ENCODE measurements at regions not wholly inside any gene's neighbourhood (a gene's known extent, or its start where the extent isn't known, plus 50 kb on each side); places are given as distances from the start of the nearest gene placed in this dataset.
A peak's percentile ranks its signal among the peaks of the same experiment; 100 is the strongest.
"Not testable (repeated sequence)": the region's sequence is repeated elsewhere in the genome, so short reads cannot be mapped to it uniquely, and the experiment has no call there.

GRCh38 chr9:13939701-13940490, 374.0 kb downstream of the NFIB start:
- peak; percentile 41 for DNase-seq

- DNase-seq, result no peak
These were observed 374.8 kb downstream of the NFIB start for GRCh38 chr9:13939134-13939533.

- no peak for DNase-seq
These were observed 379.5 kb downstream of the NFIB start for GRCh38 chr9:13934416-13934815.

- no peak for DNase-seq
These were observed 380.7 kb downstream of the NFIB start for GRCh38 chr9:13933268-13933656.

GRCh38 chr9:13932528-13933267, 381.2 kb downstream of the NFIB start:
- peak; percentile 21 for DNase-seq

- DNase-seq, result no peak
These were observed 384.9 kb downstream of the NFIB start for GRCh38 chr9:13929013-13929412.

- no peak for DNase-seq
These were observed 390.6 kb downstream of the NFIB start for GRCh38 chr9:13923381-13923780.

GRCh38 chr9:13920557-13920956, 393.4 kb downstream of the NFIB start:
- DNase-seq, result no peak

- DNase-seq, result no peak
These were observed 394.5 kb downstream of the NFIB start for GRCh38 chr9:13919401-13919800.

GRCh38 chr9:13917534-13917933, 396.4 kb downstream of the NFIB start:
- DNase-seq, result no peak

- no peak for DNase-seq
These were observed 398.2 kb downstream of the NFIB start for GRCh38 chr9:13915591-13916301.

GRCh38 chr9:13915131-13915530, 398.8 kb downstream of the NFIB start:
- no peak for DNase-seq

GRCh38 chr9:13911473-13911872, 402.5 kb downstream of the NFIB start:
- DNase-seq, result no peak

- DNase-seq, result not testable (repeated sequence)
These were observed 406.1 kb downstream of the NFIB start for GRCh38 chr9:13907842-13908241.

- no peak for DNase-seq
These were observed 409.2 kb downstream of the NFIB start for GRCh38 chr9:13904746-13905145.

- no peak for DNase-seq
These were observed 409.6 kb downstream of the NFIB start for GRCh38 chr9:13904311-13904710.

- no peak for DNase-seq
These were observed 411.5 kb downstream of the NFIB start for GRCh38 chr9:13902286-13903066.

GRCh38 chr9:13901176-13901575, 412.8 kb downstream of the NFIB start:
- no peak for DNase-seq

GRCh38 chr9:13900449-13900848, 413.5 kb downstream of the NFIB start:
- no peak for DNase-seq

- peak; percentile 38 for DNase-seq
These were observed 414.0 kb downstream of the NFIB start for GRCh38 chr9:13899924-13900323.

GRCh38 chr9:13898957-13899356, 415.0 kb downstream of the NFIB start:
- peak; percentile 64 for DNase-seq

GRCh38 chr9:13896922-13897835, 416.8 kb downstream of the NFIB start:
- DNase-seq, result no peak

Measured in right hindlimb (tissue), 1 donor.